ENCODE measurements at regions not wholly inside any gene's neighbourhood (a gene's known extent, or its start where the extent isn't known, plus 50 kb on each side); places are given as distances from the start of the nearest gene placed in this dataset.

- no peaks in the 10 kb centered on the region for H3K36me3 ChIP-seq (ENCODE audit: control insufficient read depth in 2 of 2, extremely low read depth in 1 of 2, insufficient read depth in 2 of 2, low read length in 2 of 2)
- H3K27ac ChIP-seq (ENCODE audit: control insufficient read depth, insufficient read depth, low read length) = no peak overlapping the region
- H3K9me3 ChIP-seq (ENCODE audit: control insufficient read depth, low read depth, low read length) = no peaks in the 10 kb centered on the region
- no peak overlapping the region for H3K4me3 ChIP-seq (ENCODE audit: control insufficient read depth in 2 of 3, extremely low read depth in 1 of 3, insufficient read depth in 2 of 3, low read depth in 1 of 3, low read length in 3 of 3)
- H3K9me1 ChIP-seq (ENCODE audit: control insufficient read depth, extremely low read depth, insufficient read depth, low read length) = no peaks in the 10 kb centered on the region
- H3K4me2 ChIP-seq (ENCODE audit: control insufficient read depth, extremely low read depth, insufficient read depth, low read depth, low read length) = no peak overlapping the region
- H3K9ac ChIP-seq (ENCODE audit: control insufficient read depth, extremely low read depth, insufficient read depth, low read length) = no peak overlapping the region
- no peaks in the 10 kb centered on the region for H3K79me2 ChIP-seq (ENCODE audit: control insufficient read depth, insufficient read depth, low read length)
- H3K4me1 ChIP-seq (ENCODE audit: control insufficient read depth, extremely low read depth, insufficient read depth, low read length) = no peaks in the 10 kb centered on the region
- no peak for FAIRE-seq
- H3K27me3 ChIP-seq (ENCODE audit: control insufficient read depth, extremely low read depth, insufficient read depth, low read length) = peaks cover 24% of the 10 kb centered on the region
- DNase-seq (ENCODE audit: low read depth, low spot score) = no peak
- H4K20me1 ChIP-seq (ENCODE audit: control insufficient read depth, extremely low read depth, insufficient read depth, low read length) = no peaks in the 10 kb centered on the region
- TF ChIP-seq CTCF (optimal IDR thresholded peaks at IDR 0.05 in 1 of 3, IDR thresholded peaks at IDR 0.05 in 1 of 3, conservative IDR thresholded peaks at IDR 0.05 in 1 of 3; ENCODE audit: extremely low read depth in 1 of 3, insufficient read depth in 2 of 3, low read length in 3 of 3) = no peak
- no peak for TF ChIP-seq EZH2 (IDR thresholded peaks at IDR 0.05; ENCODE audit: low read length)
- dilution Hi-C loops (cut with MboI; ENCODE audit: extremely low pct_ligation_motif_present, low sequenced_read_pairs) = no loop called here
- H2AFZ ChIP-seq (ENCODE audit: control insufficient read depth, low read length) = no peak overlapping the region
Observed at GRCh38 chr16:79431923-79432322, 168.6 kb downstream of the MAF start.

GRCh38 chr16:79430191-79430678, 170.3 kb downstream of the MAF start:
- TF ChIP-seq CTCF (optimal IDR thresholded peaks at IDR 0.05 in 1 of 3, IDR thresholded peaks at IDR 0.05 in 1 of 3, conservative IDR thresholded peaks at IDR 0.05 in 1 of 3; ENCODE audit: extremely low read depth in 1 of 3, insufficient read depth in 2 of 3, low read length in 3 of 3) (no peak), EZH2 (IDR thresholded peaks at IDR 0.05; ENCODE audit: low read length) (no peak)
- Histone ChIP-seq H3K27me3 (ENCODE audit: control insufficient read depth, extremely low read depth, insufficient read depth, low read length) (peaks cover 24% of the 10 kb centered on the region), H2AFZ (ENCODE audit: control insufficient read depth, low read length) (no peak overlapping the region), H4K20me1 (ENCODE audit: control insufficient read depth, extremely low read depth, insufficient read depth, low read length) (no peaks in the 10 kb centered on the region), H3K9me3 (ENCODE audit: control insufficient read depth, low read depth, low read length) (no peaks in the 10 kb centered on the region), H3K79me2 (ENCODE audit: control insufficient read depth, insufficient read depth, low read length) (no peaks in the 10 kb centered on the region), H3K27ac (ENCODE audit: control insufficient read depth, insufficient read depth, low read length) (no peak overlapping the region), H3K4me2 (ENCODE audit: control insufficient read depth, extremely low read depth, insufficient read depth, low read depth, low read length) (no peak overlapping the region), H3K36me3 (ENCODE audit: control insufficient read depth in 2 of 2, extremely low read depth in 1 of 2, insufficient read depth in 2 of 2, low read length in 2 of 2) (no peaks in the 10 kb centered on the region), H3K4me1 (ENCODE audit: control insufficient read depth, extremely low read depth, insufficient read depth, low read length) (no peaks in the 10 kb centered on the region), H3K9me1 (ENCODE audit: control insufficient read depth, extremely low read depth, insufficient read depth, low read length) (no peaks in the 10 kb centered on the region), H3K9ac (ENCODE audit: control insufficient read depth, extremely low read depth, insufficient read depth, low read length) (no peak overlapping the region), H3K4me3 (ENCODE audit: control insufficient read depth in 2 of 3, extremely low read depth in 1 of 3, insufficient read depth in 2 of 3, low read depth in 1 of 3, low read length in 3 of 3) (no peak overlapping the region)
- DNase-seq (ENCODE audit: low read depth, low spot score) (no peak), FAIRE-seq (no peak)
- dilution Hi-C loops (cut with MboI; ENCODE audit: extremely low pct_ligation_motif_present, low sequenced_read_pairs) = no loop called here

Data from keratinocyte (primary cell).